ENCODE measurements at regions not wholly inside any gene's neighbourhood (a gene's known extent, or its start where the extent isn't known, plus 50 kb on each side); places are given as distances from the start of the nearest gene placed in this dataset.

- TF ChIP-seq CTCF (conservative IDR thresholded peaks at IDR 0.05; ENCODE audit: low read length) (no peak), EZH2phosphoT487 (IDR thresholded peaks at IDR 0.05; ENCODE audit: borderline replicate concordance, low read depth, low read length) (no peak)
Observed at GRCh38 chr3:193039058-193039457, 121.4 kb upstream of the MB21D2 start.

All from OCI-LY7 (cell line).